ENCODE measurements at regions not wholly inside any gene's neighbourhood (a gene's known extent, or its start where the extent isn't known, plus 50 kb on each side); places are given as distances from the start of the nearest gene placed in this dataset.

GRCh38 chr5:179408611-179409010 lies 63.4 kb upstream of the ADAMTS2 start:
- TF ChIP-seq CTCF (IDR thresholded peaks at IDR 0.05) (no peak), EZH2 (IDR thresholded peaks at IDR 0.05) (no peak)

All from neural progenitor cell (in vitro differentiated cells).